ENCODE measurements at regions not wholly inside any gene's neighbourhood (a gene's known extent, or its start where the extent isn't known, plus 50 kb on each side); places are given as distances from the start of the nearest gene placed in this dataset.
"Not testable (repeated sequence)": the region's sequence is repeated elsewhere in the genome, so short reads cannot be mapped to it uniquely, and the experiment has no call there.

DNA sequence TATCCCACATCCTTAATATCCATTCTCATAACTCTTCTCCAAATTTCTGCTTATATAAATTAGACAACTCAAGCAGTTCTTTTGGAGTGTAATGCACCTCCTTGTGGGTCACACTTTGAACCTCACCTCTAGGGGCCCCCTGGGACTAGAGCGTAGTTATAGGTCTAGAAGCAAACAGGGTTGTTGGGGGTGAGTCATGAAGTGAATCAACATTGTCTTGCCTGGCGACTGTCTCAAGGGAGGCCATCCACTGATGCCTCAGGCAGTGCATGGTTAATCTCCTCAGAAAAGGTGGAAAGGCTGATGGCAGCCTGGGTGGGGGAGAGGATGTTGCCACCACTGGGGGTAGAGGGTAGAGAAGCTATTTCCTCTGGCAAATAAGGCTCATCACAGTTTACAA, 129.1 kb downstream of the TNFRSF21 start:
- H3K4me3 ChIP-seq (ENCODE audit: low read length) = no peak overlapping the region
- no peak for DNase-seq (ENCODE audit: low read depth, low spot score)

DNA sequence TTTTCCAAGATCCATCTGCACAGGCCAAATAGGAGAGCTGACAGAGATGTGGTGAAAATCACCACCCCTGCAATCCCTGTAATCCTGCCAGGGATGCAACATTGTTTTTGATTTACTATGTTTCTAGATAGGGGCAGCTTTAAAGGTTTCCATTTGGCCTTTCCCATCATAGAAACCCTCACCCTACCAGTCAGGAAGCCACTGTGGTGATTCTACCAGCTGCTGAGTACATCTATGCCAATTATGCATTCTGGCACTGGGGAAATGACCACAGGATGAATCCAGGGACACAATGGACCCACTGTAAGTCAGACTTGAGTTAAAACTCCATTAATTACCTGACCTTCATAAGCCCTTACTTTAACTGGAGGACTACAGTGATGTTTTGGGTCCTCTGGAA, 130.4 kb downstream of the TNFRSF21 start:
- DNase-seq (ENCODE audit: low read depth, low spot score) = no peak
- H3K4me3 ChIP-seq (ENCODE audit: low read length) = no peak overlapping the region

DNA sequence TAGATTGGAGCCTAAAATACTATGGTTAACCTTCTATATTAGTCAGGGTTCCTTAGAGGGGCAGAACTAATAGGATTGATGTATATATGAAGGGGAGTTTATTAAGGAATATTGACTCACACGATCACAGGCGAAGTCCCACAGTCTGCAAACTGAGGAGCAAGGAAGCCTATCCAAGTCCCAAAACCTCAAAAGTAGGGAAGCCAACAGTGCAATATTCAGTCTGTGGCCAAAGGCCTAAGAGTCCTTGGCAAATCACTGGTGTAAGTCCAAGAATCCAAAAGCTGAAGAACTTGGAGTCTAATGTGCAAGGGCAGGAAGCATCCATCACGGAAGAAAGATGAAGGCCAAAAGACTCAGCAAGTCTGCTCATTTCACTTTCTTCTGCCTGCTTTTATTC, 133.5 kb upstream of the ADGRF1 start:
- DNase-seq (ENCODE audit: low read depth, low spot score) = no peak
- H3K4me3 ChIP-seq (ENCODE audit: low read length) = no peak overlapping the region

DNA sequence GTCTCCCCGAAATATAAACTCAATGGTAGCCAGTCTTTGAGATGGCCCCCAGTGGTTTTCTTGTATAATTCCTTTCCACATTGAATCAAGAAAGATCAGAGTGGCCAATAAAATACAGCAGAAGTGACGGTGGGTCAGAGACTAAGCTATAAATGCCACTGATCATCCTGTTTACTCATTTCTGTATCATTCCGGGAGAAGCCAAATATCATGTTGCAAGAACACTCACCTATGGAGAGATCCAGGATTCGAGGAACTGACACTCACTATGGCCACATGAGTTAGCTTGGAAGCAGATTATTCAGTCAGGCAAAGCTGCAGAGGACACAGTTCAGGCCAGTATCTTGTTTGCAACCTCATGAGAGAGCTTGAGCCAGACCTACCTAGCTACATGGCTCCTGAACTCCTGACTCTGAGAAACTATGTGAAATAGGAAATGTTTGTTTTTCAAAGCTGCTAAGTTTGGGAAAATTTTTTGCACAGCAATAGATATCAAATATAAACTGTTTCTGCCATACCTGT, 132.4 kb upstream of the ADGRF1 start:
- DNase-seq (ENCODE audit: low read depth, low spot score) = no peak
- H3K4me3 ChIP-seq (ENCODE audit: low read length) = no peak overlapping the region

DNA sequence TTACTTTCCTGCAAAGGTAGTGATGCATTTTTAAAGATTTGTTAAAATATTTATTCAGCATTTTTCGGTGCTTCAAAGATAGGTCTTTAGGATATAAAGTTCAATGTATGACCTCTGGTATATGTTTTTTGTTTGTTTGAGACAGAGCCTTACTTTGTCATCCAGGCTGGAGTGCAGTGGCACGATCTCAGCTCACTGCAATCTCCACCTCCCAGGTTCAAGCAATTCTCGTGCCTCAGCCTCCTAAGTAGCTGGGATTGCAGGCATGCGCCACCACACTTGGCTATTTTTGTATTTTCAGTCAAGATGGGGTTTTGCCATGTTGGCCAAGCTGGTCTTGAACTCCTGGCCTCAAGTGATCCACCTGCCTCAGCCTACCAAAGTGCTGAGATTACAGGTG, 131.9 kb upstream of the ADGRF1 start:
- not testable (repeated sequence) for H3K4me3 ChIP-seq (ENCODE audit: low read length); DNase-seq (ENCODE audit: low read depth, low spot score)

DNA sequence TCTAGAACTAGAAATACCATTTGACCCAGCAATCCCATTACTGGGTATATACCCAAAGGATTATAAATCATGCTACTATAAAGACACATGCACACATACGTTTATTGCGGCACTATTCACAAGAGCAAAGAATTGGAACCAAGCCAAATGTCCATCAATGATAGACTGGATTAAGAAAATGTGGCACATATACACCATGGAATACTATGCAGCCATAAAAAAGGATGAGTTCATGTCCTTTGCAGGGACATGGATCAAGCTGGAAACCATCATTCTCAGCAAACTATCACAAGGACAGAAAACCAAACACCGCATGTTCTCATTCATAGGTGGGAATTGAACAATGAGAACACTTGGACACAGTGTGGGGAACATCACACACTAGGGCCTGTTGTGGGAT, 131.0 kb upstream of the ADGRF1 start:
- H3K4me3 ChIP-seq (ENCODE audit: low read length); DNase-seq (ENCODE audit: low read depth, low spot score): not testable (repeated sequence)

DNA sequence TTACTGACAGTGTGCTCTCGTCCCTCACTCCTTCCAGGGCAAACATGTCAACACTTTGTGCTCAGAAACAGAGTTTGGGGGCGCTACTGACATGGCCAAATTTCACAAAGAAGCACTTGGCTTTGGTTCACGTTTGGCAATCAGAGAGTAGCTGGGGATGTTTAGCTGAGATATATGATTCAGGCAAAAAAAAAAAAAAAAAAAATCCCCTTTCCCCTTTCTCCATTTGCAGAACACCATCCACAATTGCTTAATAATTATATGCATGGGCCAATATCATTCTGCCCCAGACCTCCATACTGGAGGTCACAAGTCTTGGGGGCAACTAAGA, 128.4 kb upstream of the ADGRF1 start:
- DNase-seq (ENCODE audit: low read depth, low spot score) = no peak
- no peak overlapping the region for H3K4me3 ChIP-seq (ENCODE audit: low read length)

DNA sequence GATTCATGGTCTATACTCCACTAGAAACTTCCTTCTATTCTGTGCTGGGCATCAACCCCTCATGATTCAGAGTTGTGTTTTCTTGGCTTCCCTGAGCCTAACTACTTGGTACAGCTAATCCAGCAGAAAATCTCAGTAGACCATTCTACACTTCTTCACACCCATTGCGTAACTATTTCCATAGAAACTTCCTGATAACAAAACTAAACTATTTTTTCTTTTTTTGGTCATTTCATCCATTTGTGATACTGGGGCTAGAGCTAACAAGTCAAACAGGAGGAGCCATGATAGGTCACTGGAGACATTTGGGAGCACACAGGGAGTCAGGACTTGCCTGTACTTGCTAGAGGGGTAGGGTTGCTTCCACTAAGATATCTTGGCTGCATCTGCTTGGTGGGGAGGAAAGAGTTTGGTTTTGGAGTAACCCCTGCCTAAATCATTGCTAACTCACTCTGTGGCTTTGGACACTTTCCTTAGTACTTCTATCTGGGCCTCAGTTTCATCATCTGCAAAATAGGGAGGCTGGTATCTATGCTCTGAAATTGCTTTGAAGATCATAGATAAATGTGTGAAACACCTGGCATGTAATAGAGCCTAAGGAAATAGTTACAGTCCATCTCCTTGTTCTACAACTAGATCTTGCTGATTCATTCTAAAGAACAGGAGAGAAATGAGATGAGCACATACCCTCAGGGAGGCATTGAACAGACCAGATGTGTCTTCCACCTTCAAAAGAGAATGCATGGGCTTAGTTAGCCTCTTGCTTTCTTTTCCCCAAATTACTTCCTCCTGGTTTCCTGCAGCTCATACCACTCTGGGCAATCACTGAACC, 127.9 kb upstream of the ADGRF1 start:
- DNase-seq (ENCODE audit: low read depth, low spot score) = peak; percentile 23
- H3K4me3 ChIP-seq (ENCODE audit: low read length) = no peak overlapping the region

DNA sequence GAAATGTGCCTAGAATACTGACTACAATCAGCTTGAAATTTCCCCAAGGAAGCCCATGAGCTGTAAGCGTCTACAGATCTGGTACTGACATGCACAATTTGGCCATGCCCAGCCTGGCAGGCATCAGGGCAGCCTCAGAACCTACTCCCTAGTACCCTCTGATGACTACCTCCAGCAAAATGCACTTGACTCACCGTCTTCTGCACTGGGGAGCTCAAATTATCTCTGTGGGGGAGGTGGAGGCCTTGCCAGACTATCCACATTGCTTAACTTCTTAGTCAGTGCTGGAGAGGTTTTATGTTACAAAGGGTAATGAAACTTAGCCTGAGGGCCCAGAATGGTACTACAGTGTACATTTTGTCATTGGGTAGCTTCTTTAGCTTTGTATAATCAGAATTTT, 126.0 kb upstream of the ADGRF1 start:
- H3K4me3 ChIP-seq (ENCODE audit: low read length) = no peak overlapping the region
- no peak for DNase-seq (ENCODE audit: low read depth, low spot score)

DNA sequence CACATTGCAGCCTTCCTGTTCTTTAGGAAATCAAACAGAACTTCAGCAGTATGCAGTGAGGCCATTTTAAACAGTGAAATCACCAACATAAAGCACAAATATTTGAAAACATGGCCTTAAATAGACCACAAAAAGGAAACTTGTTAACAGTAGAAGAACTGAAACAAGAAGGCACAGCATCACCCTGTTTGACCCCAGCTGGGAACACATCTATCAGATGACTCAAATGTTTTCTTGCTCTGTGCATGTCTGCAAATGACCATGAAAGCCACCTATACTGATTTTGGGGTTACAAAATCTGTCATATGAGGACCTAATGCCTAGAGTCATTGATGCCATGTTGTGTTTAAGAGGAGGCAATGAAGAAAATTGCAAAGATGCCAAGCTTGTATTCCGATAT, 123.8 kb upstream of the ADGRF1 start:
- no peak for DNase-seq (ENCODE audit: low read depth, low spot score)
- no peak overlapping the region for H3K4me3 ChIP-seq (ENCODE audit: low read length)

DNA sequence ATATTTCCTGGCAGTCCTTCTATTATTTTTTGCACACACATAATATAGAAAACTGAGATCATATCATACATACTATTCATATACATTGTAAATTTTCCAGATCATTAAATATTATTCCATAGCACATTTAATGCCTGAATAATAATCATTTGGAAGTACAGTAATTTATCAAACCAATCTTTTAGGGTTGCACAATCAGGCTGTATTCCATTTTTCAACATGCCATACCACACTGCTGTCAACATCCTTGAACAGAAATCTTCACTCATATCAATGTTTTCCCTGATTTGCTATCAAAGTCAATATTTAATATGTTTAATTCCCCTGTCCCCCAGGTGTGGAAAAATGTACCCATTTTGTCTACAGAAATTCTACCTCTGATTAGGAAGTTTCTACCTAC, 122.7 kb upstream of the ADGRF1 start:
- DNase-seq (ENCODE audit: low read depth, low spot score) = no peak
- H3K4me3 ChIP-seq (ENCODE audit: low read length) = no peak overlapping the region

DNA sequence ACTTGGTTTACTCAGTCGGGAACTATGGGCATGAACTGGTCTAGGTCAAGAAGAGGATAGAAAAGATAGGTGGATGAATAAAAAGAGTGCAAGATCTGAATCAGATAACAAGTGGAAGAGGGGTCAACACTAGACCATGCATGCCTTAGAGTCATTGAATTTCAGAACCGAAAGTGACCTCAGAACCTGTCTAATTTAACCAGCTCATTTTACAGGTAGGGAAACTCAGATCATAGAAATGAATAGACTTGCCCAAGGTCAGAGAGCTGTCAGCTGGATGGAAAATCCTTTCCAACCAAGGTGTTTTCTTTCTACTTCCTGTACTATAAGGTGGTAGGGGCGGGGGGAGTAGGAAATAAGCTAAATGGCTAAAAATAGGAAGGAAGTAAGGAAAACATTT, 121.4 kb upstream of the ADGRF1 start:
- no peak overlapping the region for H3K4me3 ChIP-seq (ENCODE audit: low read length)
- DNase-seq (ENCODE audit: low read depth, low spot score) = no peak

DNA sequence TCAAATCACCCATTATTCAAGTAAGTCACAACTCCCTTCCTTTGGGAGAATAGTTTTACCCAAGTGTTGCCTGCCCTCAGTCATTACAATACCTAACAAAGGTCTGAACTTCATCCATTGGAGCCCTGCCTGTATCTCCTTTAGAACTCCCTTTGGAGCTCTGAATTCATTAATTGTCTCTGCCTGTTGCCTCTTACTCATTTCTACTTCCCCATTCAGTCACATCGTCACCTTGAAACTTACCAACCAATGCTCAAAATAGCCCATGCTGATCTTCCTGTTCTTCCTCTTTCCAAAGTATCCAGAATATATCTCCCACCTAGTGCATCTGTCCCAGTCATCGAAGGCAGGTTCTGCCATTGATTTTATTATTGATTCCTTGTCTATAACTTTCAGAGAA, 120.7 kb upstream of the ADGRF1 start:
- no peak overlapping the region for H3K4me3 ChIP-seq (ENCODE audit: low read length)
- DNase-seq (ENCODE audit: low read depth, low spot score) = no peak

DNA sequence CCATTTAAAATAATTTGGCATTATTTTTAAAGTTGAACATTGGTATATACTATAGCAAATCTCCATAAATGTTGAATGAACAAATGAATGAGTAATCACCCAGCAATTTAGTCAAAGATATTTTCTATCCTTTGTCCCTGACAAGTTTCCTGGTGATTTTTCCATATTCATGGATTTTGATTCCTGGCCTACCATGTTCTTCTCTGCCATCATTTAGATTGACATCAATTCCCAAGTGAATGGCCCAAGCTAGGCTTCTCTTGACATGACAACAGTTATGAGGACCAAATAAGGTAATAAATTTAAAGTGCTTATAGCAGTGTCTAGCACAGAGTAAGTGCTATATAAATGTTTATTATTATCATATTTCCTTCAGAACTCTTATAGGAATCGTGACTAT, 120.1 kb upstream of the ADGRF1 start:
- DNase-seq (ENCODE audit: low read depth, low spot score) = no peak
- no peak overlapping the region for H3K4me3 ChIP-seq (ENCODE audit: low read length)

DNA sequence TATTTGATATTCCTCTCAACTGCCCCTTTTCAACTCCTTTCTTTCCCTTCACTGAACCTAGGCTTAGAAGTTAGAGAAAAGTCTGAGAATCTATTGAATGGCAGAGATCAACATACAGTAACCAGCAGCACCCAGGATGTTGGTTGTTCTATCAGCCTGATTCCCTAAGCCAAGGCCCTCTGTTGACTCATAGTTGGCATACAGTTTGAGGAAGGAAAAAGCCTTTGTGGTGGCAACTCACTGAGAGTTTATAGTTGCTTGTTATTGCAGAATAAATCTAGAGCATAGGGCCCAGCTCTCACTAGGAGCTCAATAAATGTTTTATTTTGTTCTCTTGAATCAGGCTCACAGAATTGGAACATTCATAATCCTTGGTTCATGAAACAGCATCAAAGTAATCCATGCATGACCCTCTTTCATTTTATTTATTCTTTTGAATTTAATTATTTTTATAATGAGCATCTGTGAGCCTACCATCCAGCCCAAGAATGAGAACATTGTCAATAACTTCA, 119.1 kb upstream of the ADGRF1 start:
- DNase-seq (ENCODE audit: low read depth, low spot score) = peak; percentile 20
- H3K4me3 ChIP-seq (ENCODE audit: low read length) = no peak overlapping the region

DNA sequence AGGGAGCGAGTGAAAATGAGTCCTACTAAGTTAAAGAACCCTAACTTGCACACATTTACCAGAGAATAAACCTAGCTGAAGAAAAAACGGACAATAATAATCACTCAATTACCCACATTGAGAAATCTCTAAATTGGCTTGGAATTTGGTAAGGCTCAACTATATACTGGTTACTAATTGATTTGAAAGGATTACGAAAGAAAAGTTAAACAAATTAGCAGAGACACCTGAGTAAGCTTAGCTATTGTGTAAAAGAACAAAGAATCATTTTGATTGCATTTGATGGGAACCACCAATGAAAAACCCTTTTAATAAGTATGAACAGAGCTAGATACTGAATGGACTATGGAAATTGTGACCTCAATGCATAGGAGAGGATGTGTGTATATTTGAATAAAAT, 118.6 kb upstream of the ADGRF1 start:
- H3K4me3 ChIP-seq (ENCODE audit: low read length) = no peak overlapping the region
- no peak for DNase-seq (ENCODE audit: low read depth, low spot score)

DNA sequence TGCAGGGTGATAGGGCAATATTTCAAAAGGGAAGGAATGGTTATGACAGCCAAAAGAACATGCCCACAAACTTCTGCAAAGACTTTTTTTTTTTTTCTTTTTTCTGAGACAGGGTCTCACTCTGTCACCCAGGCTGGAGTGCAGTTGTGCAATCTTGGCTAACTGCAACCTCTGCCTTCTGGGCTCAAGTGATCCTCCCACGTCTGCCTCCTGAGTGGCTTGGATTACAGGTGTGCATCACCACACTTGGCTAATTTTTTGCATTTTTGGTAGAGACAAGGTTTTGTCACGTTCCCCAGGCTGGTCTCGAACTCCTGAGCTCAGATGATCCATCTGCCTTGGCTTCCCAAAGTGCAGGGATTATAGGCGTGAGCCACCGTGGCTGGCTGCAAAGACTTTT, 117.6 kb upstream of the ADGRF1 start:
- no peak overlapping the region for H3K4me3 ChIP-seq (ENCODE audit: low read length)

DNA sequence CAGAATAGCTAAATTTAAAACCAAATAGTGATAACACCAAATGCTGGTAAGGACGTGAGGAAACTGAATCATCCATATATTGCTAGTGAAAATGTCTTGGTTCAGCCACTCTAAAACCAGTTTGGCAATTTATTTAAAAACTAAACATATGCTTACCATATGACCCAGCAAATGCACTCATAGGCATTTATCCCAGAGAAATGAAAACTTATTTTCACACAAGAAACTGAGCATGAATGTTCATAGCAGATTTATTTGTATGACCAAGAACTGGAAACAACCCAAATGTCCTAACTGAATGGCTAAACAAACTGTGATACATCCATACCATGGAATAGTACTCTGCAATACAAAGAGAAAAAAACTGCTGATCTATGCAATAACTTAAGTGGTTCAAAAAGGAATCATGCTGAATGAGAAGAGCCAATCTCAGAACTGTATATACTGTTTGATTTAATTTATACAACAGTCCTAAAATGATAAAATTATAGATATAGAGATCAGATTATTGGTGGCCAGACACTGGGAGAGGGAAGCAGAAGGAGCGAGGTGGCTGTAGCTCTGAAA, 115.6 kb upstream of the ADGRF1 start:
- no peak for DNase-seq (ENCODE audit: low read depth, low spot score)
- H3K4me3 ChIP-seq (ENCODE audit: low read length) = no peak overlapping the region

More for the DNA sequence above, 117.6 kb upstream of the ADGRF1 start:
- no peak for DNase-seq (ENCODE audit: low read depth, low spot score)

DNA sequence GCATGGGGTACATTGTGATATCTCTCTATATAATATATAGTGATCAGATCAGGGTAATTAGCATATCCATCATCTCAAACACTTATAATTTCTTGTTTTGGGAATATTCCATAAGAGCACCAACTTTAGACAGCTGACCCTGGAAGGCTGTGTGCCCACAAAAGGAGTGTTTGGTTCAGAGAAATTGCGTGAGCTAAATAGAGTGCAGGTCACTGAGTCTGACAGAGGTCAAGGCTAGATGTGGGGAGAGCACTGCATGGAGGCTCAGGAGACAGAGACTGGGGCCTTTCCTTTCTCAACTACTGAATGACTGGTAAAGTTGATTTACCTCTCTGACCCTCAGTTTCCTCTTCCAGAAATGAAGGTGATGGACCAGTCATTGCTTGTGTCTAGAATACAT, 114.9 kb upstream of the ADGRF1 start:
- no peak for DNase-seq (ENCODE audit: low read depth, low spot score)

DNA sequence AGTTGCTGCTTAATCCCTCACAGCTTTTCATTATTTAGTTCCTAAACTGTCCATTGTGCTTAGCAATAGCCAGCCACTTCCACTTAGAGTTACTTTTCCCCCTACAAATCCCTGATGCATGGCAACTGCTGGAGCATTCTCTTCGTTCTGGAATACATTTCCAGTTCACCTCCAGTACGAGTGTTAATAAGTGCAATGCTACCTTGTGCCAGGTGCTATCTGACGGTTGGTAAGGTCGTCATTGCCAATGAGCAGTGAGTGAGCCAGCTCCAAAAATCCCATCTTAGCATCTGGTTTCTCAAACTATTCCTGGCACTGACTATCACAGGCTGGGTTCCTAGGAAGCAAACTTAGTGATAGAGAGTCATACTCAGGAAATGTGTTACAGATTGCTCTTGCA, 114.1 kb upstream of the ADGRF1 start:
- DNase-seq (ENCODE audit: low read depth, low spot score) = no peak
- no peak overlapping the region for H3K4me3 ChIP-seq (ENCODE audit: low read length)

More for the DNA sequence above, 114.9 kb upstream of the ADGRF1 start:
- no peak overlapping the region for H3K4me3 ChIP-seq (ENCODE audit: low read length)

DNA sequence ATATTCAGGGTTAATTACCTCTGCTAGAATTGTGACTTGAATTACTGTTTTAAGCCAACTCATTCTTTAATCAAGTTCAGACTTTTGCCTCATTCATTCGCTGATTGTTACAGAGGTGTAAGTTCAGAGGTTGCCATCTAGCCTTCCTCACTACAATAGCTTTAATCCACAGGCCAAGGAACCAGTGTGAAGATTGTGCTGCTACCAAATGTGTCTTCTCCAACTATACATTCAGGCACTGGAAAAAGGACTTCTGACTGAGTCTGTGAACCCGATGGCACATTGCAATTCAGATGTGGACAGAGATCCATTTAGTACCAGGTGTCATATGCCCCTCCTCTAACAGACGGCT, 111.2 kb upstream of the ADGRF1 start:
- H3K4me3 ChIP-seq (ENCODE audit: low read length) = no peak overlapping the region
- DNase-seq (ENCODE audit: low read depth, low spot score) = no peak
